SK-N-SH treated with all-trans-retinoic acid at 6 μM for 48 hours (cell line): ENCODE measurements at regions not wholly inside any gene's neighbourhood (a gene's known extent, or its start where the extent isn't known, plus 50 kb on each side); places are given as distances from the start of the nearest gene placed in this dataset.

Experiments
- BACH2 ChIP-seq: fragments of 250-450 bp; sonication (Bioruptor Pico); IDR thresholded peaks from 2 replicates; pipeline ENCODE4 v1.9.0; 2021; ENCODE audit warnings: mild to moderate bottlenecking, borderline replicate concordance
- CREB5 ChIP-seq: fragments of 250-450 bp; sonication (Bioruptor Pico); IDR thresholded peaks from 2 replicates; pipeline ENCODE4 v1.5.1; 2020; ENCODE audit warnings: low read depth, mild to moderate bottlenecking, moderate library complexity
- CSDC2 ChIP-seq: fragments of 250-450 bp; sonication (Bioruptor Pico); IDR thresholded peaks from 2 replicates; pipeline ENCODE4 v1.5.0; 2020; ENCODE audit warnings: mild to moderate bottlenecking, moderate library complexity
- CSRNP3 ChIP-seq: fragments of 250-450 bp; sonication (Bioruptor Pico); IDR thresholded peaks from 2 replicates; pipeline ENCODE4 v1.5.1; 2021; ENCODE audit warnings: mild to moderate bottlenecking, moderate library complexity
- ESRRG ChIP-seq: fragments of 250-450 bp; sonication (Bioruptor Pico); IDR thresholded peaks from 2 replicates; pipeline ENCODE4 v1.6.1; 2021; ENCODE audit warnings: mild to moderate bottlenecking
- OSR1 ChIP-seq: fragments of 250-450 bp; sonication (Bioruptor Pico); IDR thresholded peaks from 2 replicates; pipeline ENCODE4 v1.8.0; 2022; ENCODE audit warnings: moderate library complexity, mild to moderate bottlenecking, inconsistent platforms
- PATZ1 ChIP-seq: fragments of 250-450 bp; sonication (Bioruptor Pico); IDR thresholded peaks from 2 replicates; pipeline ENCODE4 v1.8.0; 2020; ENCODE audit warnings: mild to moderate bottlenecking, moderate library complexity, borderline replicate concordance
- RARB ChIP-seq: fragments of 250-450 bp; sonication (Bioruptor Pico); IDR thresholded peaks from 2 replicates; pipeline ENCODE4 v1.8.0; 2021; ENCODE audit warnings: mild to moderate bottlenecking, moderate library complexity
- SNAI2 ChIP-seq: fragments of 250-450 bp; sonication (Bioruptor Pico); IDR thresholded peaks from 2 replicates; pipeline ENCODE4 v1.5.0; 2020; ENCODE audit warnings: mild to moderate bottlenecking, moderate library complexity
- TSHZ2 ChIP-seq: fragments of 250-450 bp; sonication (Bioruptor Pico); IDR thresholded peaks from 2 replicates; pipeline ENCODE4 v1.5.0; 2020; ENCODE audit warnings: mild to moderate bottlenecking, moderate library complexity
- ZFP3 ChIP-seq: fragments of 250-450 bp; sonication (Bioruptor Pico); IDR thresholded peaks from 2 replicates; pipeline ENCODE4 v1.5.0; 2020; ENCODE audit warnings: mild to moderate bottlenecking, moderate library complexity
- ZFP30 ChIP-seq: fragments of 450-650 bp; formaldehyde crosslinking; IDR thresholded peaks from 2 replicates; pipeline ENCODE4 v1.5.0; 2022; ENCODE audit warnings: mild to moderate bottlenecking, moderate library complexity
- ZNF70 ChIP-seq: fragments of 450-650 bp; formaldehyde crosslinking; IDR thresholded peaks from 2 replicates; pipeline ENCODE4 v1.5.0; 2020; ENCODE audit warnings: mild to moderate bottlenecking, moderate library complexity

GRCh38 chr11:108994887-108995286 is 330.0 kb downstream of the DDX10 start:
- no peak for TF ChIP-seq ESRRG (CRISPR knock-in tag)
- no peak for TF ChIP-seq OSR1
- TF ChIP-seq PATZ1 = no peak
- TF ChIP-seq SNAI2 (CRISPR knock-in tag) = no peak
- no peak for TF ChIP-seq BACH2 (CRISPR knock-in tag)
- no peak for TF ChIP-seq RARB (CRISPR knock-in tag)
- TF ChIP-seq TSHZ2 = no peak
- no peak for TF ChIP-seq CSDC2 (CRISPR knock-in tag)
- no peak for TF ChIP-seq CREB5 (CRISPR knock-in tag)
- no peak for TF ChIP-seq ZFP30 (CRISPR knock-in tag)
- TF ChIP-seq ZNF70 (CRISPR knock-in tag) = no peak
- no peak for TF ChIP-seq CSRNP3 (CRISPR knock-in tag)
- no peak for TF ChIP-seq ZFP3 (CRISPR knock-in tag)
